Body of pancreas (tissue), 4 donors: ENCODE measurements at regions not wholly inside any gene's neighbourhood (a gene's known extent, or its start where the extent isn't known, plus 50 kb on each side); places are given as distances from the start of the nearest gene placed in this dataset.

Source experiments
- CTCF ChIP-seq, 7 experiments: fragments of 450-650 bp in 4 of 7; fragments of 200-600 bp in 3 of 7; sonication (generic) in 3 of 7; IDR thresholded peaks; one replicate each; pipeline ENCODE4 v1.5.1; 2016 to 2019; ENCODE audit warnings: antibody characterized with exemption in 7 of 7
- POLR2A ChIP-seq, 3 donors: fragments of 450-650 bp; IDR thresholded peaks; one replicate each; pipeline ENCODE4 v1.6.1; 2016; ENCODE audit warnings: antibody characterized with exemption in 3 of 3, mild to moderate bottlenecking in 2 of 3

- TF ChIP-seq CTCF (IDR thresholded peaks at IDR 0.05) (no peak), POLR2A (IDR thresholded peaks at IDR 0.05) (no peak)
These were observed 310.4 kb downstream of the ACTL7B start for GRCh38 chr9:108545436-108545835.
